ENCODE measurements at regions not wholly inside any gene's neighbourhood (a gene's known extent, or its start where the extent isn't known, plus 50 kb on each side); places are given as distances from the start of the nearest gene placed in this dataset.
A peak's percentile ranks its signal among the peaks of the same experiment; 100 is the strongest.
"Not testable (repeated sequence)": the region's sequence is repeated elsewhere in the genome, so short reads cannot be mapped to it uniquely, and the experiment has no call there.

DNA sequence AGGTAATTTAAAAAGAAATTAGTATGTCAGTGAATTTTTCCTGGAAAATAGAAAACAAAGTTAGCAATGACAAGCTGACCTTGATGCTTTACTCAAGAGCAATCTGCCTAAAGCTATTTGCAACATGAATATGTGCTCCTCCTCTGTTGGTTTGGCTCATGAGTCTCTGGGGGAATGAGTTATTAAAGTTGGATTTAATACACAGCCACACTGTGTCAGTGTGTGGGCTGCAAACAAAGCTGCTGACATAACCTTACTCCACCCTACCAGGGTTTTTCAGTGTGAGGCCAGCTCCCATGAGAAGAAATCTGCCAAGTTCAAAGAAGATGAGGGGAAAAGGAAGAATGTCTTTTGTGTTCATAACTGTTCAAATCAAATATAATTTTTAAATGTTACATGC is 280.5 kb downstream of the TLL1 start:
- DNase-seq: peak in 1 of 2 experiments; percentile 16

DNA sequence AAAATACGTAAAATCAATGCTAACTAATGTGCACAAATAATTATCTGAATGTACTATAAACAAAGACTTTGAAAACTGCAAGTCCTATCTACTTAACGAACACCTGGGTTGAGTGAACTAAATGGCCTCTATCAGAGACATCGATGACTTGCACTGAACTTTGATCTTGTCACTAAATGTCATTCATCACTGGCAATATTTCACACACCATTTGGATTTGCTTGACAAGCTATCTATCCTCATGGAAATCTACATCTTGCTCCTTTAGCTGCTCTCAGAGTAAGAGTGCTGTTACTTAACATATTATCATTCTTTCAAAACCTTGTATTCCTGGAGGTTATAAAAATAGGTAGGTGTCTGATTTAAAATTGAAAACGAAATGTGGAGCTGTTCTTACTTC is 289.3 kb downstream of the TLL1 start:
- no peak for DNase-seq

DNA sequence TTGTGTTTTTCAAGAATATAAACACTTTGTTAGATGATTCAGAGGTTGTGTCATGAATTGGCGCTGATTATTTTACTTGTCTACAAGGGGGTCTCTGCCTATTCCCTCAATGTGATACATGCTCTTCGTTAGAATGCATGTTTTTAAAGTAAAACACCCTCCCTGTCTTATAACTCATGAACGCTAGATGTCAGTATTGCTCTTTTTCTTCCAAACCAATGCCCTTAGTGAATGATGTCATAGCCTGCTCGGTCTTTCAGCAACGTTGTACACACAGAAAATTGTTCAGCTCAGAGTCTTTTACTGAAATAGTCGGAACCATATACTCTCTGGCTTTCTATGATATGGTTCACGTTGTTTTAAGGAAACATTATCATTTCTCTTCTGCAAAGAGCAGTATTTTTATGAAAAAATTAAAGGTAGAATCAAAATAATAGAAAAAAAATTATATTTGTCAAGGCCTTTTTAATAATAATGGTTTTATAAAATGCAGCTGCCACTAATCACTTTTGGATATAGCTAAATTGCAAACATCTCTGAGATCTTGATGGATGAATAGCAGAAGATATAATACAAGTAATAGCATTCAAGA is 292.9 kb downstream of the TLL1 start:
- DNase-seq: peak; percentile 75 to 87

- peak; percentile 4 to 8 for DNase-seq
Measured at GRCh38 chr4:166169111-166169510, 296.1 kb downstream of the TLL1 start.

DNA sequence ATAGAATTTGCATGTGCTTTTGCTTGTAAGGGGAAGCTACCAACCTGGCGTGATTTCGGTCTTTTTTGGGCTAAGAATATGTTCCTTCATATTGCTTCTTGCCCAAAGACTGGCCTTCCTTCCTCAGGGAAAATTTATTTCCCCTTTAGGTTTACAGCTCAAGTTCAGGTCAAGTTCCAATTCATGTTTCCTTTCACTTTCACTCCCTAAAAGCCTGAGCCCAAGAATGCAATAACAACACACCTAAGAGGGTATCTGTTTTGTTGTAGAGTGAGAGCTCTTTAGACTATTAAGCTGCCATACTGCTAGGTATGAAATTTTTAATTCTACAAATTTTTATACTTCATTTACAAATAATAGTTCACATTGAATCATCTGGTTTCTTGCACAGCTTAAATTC is 299.6 kb downstream of the TLL1 start:
- no peak for DNase-seq

DNA sequence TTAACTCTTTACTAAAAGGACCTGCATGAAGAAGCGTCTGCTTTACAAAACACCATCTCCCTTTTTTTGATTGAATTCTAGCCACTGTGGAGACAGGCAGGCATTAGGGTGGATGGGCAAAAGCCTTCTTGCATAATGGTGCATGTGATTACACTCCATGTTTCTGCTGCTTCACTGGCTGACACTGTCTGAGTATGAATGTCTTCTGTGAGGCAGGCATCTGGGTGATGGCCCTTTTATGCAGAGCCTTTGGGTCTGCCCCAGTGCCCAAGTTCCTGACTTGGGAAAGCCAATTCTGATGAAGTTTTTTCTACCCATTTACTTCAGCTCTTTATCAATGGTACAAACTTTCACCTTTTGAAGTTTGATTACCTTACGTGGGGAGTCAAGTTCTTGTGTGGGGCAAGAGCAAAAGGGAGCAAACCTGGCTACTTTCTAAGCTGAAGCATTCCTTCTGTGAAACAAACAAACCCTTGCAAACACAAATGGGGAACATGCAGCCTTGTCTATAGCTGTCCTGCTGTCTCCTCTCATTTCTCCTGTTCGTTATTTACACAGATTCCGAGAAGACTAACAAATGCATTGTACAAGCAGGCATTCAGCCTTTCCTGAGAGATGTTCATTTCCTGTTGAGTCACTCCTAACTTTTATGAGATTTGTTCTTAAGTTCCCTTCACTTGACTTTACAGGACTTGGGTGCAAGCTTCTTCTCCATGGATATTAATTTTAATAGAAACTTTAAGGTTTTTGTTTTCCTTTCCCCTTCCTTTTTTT is 301.9 kb downstream of the TLL1 start:
- no peak for DNase-seq

DNA sequence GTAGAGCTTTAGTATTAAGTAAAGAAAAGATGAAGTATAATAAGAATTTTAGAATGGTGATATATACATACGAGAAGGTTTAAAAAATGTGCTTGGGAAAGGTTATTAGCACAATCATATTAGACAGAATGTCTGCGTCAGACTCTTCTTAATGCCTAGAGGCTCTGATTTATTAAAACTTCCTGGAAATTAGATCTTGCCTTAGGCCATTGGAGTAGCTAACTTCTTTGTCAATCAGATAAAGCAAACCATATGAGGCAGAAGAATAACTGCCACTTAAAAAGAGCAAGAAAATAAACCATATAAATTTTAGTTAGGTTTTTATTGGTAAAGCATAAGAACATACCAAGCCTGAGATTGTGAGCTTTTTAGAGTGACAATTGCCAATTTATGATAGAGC is 309.1 kb downstream of the TLL1 start:
- DNase-seq: no peak

DNA sequence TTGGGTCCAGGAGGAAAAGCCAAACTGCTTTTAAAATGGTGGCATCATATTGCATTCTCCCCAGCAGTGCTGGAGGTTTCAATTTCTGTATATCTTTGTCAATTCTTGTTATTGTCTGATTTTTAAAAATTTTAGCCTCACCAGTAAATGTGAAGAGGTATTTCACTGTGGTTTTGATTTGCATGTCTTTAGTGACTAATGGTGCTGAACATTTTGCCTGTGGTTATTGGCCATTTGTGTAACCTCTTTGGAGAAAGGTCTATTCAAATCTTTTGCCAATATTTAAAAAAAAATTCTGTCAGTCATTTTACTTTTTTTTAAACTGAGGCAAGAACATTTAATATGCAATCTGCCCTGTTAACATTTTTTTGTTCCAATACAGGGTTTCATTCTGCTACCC is 322.1 kb downstream of the TLL1 start:
- peak; percentile 42 to 49 for DNase-seq

GRCh38 chr4:166197166-166197565 is 324.1 kb downstream of the TLL1 start:
- no peak for DNase-seq

GRCh38 chr4:166198041-166198440 is 325.0 kb downstream of the TLL1 start:
- DNase-seq: no peak

DNA sequence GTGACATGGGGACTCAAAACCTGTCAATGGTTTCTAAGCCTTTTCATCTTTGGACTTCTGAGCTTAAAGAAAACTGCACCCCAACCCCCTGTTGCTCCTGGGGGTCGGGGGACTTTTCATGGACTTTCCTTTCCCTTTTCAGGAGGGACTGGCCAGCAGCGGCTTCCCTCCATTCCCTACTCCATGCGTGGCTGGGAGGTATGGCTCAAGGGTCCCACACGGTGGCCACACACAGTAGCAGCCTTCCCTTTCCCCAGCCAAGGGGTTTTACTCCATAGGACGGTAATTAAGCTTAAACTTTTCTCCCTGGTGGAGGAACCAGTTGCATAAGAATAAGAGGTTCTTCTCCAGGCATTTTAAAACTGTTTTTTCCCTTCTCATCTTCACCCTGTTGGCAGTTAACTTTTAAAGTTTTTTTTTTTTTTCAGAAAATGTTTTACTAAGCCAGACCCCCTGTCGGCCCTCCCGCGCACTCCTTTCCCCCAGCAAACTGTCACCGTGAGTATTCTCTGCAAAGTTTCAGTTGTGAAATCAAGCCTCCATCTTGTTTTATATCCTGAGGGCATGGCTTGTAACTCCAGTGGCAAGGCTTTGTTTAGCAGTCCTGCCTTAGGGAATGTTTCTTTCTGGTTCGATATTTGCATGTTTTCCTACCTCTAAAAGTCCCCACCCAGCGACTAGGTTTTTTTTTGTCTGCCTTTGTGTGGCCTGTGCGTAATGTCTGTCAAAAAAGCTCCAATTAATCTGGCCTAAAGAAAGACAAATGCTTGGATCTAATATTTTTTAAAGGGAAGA is 325.7 kb downstream of the TLL1 start:
- DNase-seq: peak in 1 of 2 experiments; percentile 13

DNA sequence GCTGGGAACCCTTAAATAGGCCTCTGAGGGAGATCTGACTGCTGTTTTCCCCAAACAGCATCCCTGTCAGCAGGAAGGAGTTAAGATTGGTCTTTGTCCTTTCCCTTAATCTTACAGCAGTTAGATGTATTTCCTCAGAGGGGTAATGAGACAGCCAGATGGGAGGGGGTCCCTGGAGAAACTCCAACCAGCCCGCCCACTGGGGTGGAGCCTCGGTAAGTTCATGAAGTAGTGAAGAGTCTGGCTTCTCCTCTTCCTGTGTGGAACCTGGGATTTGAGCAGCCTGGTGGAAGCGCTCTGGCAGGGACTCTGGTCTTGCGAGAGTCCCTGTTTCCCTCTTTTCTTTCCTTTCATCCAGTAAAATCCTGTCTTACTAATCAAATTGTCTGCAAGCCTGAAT is 330.0 kb downstream of the TLL1 start:
- DNase-seq: no peak

- DNase-seq: not testable (repeated sequence)
Measured at GRCh38 chr4:166212326-166212725, 339.3 kb downstream of the TLL1 start.

DNA sequence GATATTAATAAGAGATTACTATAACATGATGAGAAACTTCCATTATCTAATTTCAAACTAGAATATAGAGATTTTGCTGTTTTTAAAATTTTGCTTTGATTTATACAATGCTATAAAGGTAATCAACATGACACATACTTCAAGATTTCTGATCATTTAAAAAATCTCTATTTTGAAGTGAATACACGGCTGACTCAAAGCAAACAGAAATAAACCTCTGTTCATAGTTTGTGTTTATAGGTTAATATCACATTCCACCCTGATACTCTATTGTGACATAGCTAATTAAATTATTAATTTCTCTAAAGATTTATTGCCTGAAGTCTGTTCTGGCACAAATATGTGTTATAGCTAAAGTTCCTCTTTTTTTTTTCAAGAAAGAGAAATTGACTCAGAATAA is 349.2 kb downstream of the TLL1 start:
- DNase-seq: no peak

GRCh38 chr4:166228112-166228511 is 355.1 kb downstream of the TLL1 start:
- no peak for DNase-seq

GRCh38 chr4:166229799-166230198 is 356.8 kb downstream of the TLL1 start:
- DNase-seq: no peak

DNA sequence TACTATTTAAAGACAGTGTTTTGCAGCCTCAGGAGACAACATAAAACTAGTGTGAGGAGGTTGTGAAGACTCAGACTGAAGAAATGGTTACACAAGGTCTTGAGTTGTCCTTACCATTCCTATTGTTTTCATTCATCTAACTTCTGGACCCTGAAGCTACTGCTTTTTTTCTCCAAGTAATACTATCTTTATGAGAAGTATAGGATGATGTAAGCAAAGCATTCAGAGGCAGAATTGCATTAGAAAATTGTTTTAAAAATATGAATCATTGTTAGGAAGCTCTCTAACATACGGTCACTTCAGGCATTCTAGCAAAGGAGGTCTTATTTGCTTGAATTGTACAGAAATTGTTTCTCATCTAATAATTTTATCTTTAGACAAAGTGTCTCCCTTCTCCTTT is 357.8 kb downstream of the TLL1 start:
- no peak for DNase-seq

- DNase-seq: no peak
Measured at GRCh38 chr4:166239354-166239753, 366.3 kb downstream of the TLL1 start.

GRCh38 chr4:166252487-166253402 is 379.7 kb downstream of the TLL1 start:
- peak; percentile 22 to 42 for DNase-seq

DNA sequence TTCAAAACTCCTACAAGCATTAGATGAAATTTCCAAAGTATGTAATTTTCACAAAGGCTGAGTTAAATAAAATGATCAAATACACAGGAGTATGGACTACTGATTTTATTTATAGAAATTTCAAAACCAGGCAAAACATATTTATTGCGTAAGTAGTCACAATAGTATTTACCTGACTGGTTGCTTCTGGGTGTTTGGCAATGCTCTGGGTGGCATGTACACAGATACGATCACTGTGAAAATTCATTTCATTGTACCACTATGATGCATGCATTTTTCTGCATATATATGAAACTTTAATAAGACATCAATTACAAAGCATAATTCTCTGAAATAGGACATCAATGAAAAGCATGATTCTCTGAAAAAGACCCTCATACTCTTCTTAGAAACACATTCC is 384.2 kb downstream of the TLL1 start:
- DNase-seq: no peak

DNA sequence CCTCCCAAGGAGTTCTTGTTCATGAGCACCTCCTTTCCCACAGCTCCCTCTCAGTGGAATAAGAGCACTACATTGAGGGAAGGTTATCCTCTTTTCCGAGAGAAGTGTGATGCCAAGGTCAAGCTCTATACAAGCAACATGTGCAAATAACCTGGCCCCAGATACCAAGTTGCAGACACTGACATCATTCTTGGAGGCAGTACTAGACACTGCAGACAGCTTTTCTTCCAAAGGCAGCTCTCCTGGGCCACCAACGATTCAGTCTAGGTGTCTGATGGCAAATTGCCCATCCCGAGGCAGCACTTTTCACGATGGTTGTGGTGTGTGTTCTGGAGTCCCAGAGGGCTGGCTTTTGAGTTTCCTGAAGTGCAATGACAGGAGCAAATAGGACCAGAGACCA is 384.9 kb downstream of the TLL1 start:
- no peak for DNase-seq

DNA sequence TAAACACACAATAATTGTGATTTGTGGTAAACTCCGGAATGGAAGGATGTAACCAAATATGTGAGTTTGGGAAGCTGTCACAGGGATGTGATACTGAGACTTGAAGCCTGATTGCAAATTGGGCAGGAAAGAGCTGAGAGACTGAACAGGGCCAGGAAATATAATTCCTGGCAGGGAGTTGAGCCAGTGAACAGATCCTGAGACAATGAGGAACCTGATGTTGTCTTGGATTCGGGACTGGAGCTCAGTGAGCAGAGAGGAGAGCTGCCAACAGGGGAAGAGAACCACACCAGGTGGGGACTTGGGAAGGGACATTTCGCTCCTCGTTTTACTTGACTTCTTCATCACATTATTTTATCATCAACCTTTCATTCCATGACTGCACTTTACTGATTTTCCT is 386.0 kb downstream of the TLL1 start:
- no peak for DNase-seq
